ENCODE measurements at regions not wholly inside any gene's neighbourhood (a gene's known extent, or its start where the extent isn't known, plus 50 kb on each side); places are given as distances from the start of the nearest gene placed in this dataset.

- no peak overlapping the region for H3K4me3 Mint-ChIP-seq
- intact Hi-C loops (cut with micrococcal nuclease), result no loop called here
- ChIA-PET POLR2A (no interaction called here), CTCF (no interaction called here)
- no peaks in the 10 kb centered on the region for H3K9me3 Mint-ChIP-seq
- H3K27me3 Mint-ChIP-seq, result no peaks in the 10 kb centered on the region
- TF ChIP-seq CTCF (IDR thresholded peaks at IDR 0.05), result no peak
- ATAC-seq (ENCODE audit: low read depth), result no peak
- no peaks in the 10 kb centered on the region for H3K4me1 Mint-ChIP-seq
- H3K27ac Mint-ChIP-seq, result no peak overlapping the region
- H3K36me3 Mint-ChIP-seq (ENCODE audit: low read depth), result no peaks in the 10 kb centered on the region
- DNase-seq, result no peak
Observed at GRCh38 chr21:27225151-27225550, 258.3 kb upstream of the ADAMTS5 start.

GRCh38 chr21:27224169-27224568, 257.3 kb upstream of the ADAMTS5 start:
- ChIA-PET POLR2A (no interaction called here), CTCF (no interaction called here)
- no peaks in the 10 kb centered on the region for H3K9me3 Mint-ChIP-seq
- H3K4me3 Mint-ChIP-seq, result no peak overlapping the region
- no peak overlapping the region for H3K27ac Mint-ChIP-seq
- H3K27me3 Mint-ChIP-seq, result no peaks in the 10 kb centered on the region
- no peaks in the 10 kb centered on the region for H3K4me1 Mint-ChIP-seq
- intact Hi-C loops (cut with micrococcal nuclease), result no loop called here
- no peak for DNase-seq
- no peaks in the 10 kb centered on the region for H3K36me3 Mint-ChIP-seq (ENCODE audit: low read depth)
- no peak for ATAC-seq (ENCODE audit: low read depth)
- TF ChIP-seq CTCF (IDR thresholded peaks at IDR 0.05), result no peak

GRCh38 chr21:27221077-27221476, 254.2 kb upstream of the ADAMTS5 start:
- H3K9me3 Mint-ChIP-seq, result no peaks in the 10 kb centered on the region
- no peak overlapping the region for H3K27ac Mint-ChIP-seq
- CTCF ChIA-PET, result no interaction called here
- ATAC-seq (ENCODE audit: low read depth) (no peak), DNase-seq (no peak)
- H3K36me3 Mint-ChIP-seq (ENCODE audit: low read depth), result no peaks in the 10 kb centered on the region
- intact Hi-C loops (cut with micrococcal nuclease), result no loop called here
- POLR2A ChIA-PET, result no interaction called here
- no peak for TF ChIP-seq CTCF (IDR thresholded peaks at IDR 0.05)
- H3K4me1 Mint-ChIP-seq, result no peaks in the 10 kb centered on the region
- no peak overlapping the region for H3K4me3 Mint-ChIP-seq
- no peaks in the 10 kb centered on the region for H3K27me3 Mint-ChIP-seq

- intact Hi-C loops (cut with micrococcal nuclease), result no loop called here
- Mint-ChIP-seq H3K9me3 (no peaks in the 10 kb centered on the region), H3K4me3 (no peak overlapping the region), H3K27ac (no peak overlapping the region), H3K36me3 (ENCODE audit: low read depth) (no peaks in the 10 kb centered on the region), H3K4me1 (no peaks in the 10 kb centered on the region), H3K27me3 (no peaks in the 10 kb centered on the region)
- ChIA-PET CTCF (no interaction called here), POLR2A (no interaction called here)
- no peak for TF ChIP-seq CTCF (IDR thresholded peaks at IDR 0.05)
- DNase-seq, result no peak
- no peak for ATAC-seq (ENCODE audit: low read depth)
Observed at GRCh38 chr21:27220416-27220815, 253.5 kb upstream of the ADAMTS5 start.

- Mint-ChIP-seq H3K4me3 (no peak overlapping the region), H3K9me3 (no peaks in the 10 kb centered on the region), H3K27ac (no peak overlapping the region), H3K4me1 (no peaks in the 10 kb centered on the region), H3K27me3 (no peaks in the 10 kb centered on the region), H3K36me3 (ENCODE audit: low read depth) (no peaks in the 10 kb centered on the region)
- no peak for ATAC-seq (ENCODE audit: low read depth)
- DNase-seq, result no peak
- POLR2A ChIA-PET, result no interaction called here
- intact Hi-C loops (cut with micrococcal nuclease), result no loop called here
- CTCF ChIA-PET, result no interaction called here
- no peak for TF ChIP-seq CTCF (IDR thresholded peaks at IDR 0.05)
Observed at GRCh38 chr21:27219068-27219467, 252.2 kb upstream of the ADAMTS5 start.

All from activated B cell treated with CpG ODN at 0.5 μM for 24 hours (primary cell).